ENCODE measurements at regions not wholly inside any gene's neighbourhood (a gene's known extent, or its start where the extent isn't known, plus 50 kb on each side); places are given as distances from the start of the nearest gene placed in this dataset.

DNA sequence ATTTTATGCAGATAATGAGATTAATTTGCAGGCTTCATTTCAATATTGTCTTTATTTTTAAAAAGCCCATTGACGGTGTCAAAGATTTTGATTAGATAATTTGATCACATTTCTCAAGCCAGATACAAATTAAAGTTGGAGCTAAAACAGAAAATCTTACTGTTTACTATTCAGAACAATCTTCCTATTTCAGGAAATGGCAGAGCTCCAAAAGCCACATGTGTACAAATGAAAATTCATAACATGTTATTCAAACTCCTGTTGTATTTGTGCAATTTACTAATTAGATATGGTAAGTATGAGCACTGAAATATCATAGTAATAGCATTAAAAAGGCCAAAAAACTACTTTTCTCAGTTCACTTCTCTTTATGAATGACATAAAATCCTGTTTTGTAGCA lies 682.9 kb downstream of the KCNJ3 start (continued):
- TF ChIP-seq, protein P1, sequence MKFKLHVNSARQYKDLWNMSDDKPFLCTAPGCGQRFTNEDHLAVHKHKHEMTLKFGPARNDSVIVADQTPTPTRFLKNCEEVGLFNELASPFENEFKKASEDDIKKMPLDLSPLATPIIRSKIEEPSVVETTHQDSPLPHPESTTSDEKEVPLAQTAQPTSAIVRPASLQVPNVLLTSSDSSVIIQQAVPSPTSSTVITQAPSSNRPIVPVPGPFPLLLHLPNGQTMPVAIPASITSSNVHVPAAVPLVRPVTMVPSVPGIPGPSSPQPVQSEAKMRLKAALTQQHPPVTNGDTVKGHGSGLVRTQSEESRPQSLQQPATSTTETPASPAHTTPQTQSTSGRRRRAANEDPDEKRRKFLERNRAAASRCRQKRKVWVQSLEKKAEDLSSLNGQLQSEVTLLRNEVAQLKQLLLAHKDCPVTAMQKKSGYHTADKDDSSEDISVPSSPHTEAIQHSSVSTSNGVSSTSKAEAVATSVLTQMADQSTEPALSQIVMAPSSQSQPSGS (CRISPR knock-in tag; IDR thresholded peaks at IDR 0.05; ENCODE audit: borderline replicate concordance, low read depth) = no peak
- TF ChIP-seq CBFB (CRISPR knock-in tag; IDR thresholded peaks at IDR 0.05; ENCODE audit: low read depth) = no peak
- TF ChIP-seq, protein P2, sequence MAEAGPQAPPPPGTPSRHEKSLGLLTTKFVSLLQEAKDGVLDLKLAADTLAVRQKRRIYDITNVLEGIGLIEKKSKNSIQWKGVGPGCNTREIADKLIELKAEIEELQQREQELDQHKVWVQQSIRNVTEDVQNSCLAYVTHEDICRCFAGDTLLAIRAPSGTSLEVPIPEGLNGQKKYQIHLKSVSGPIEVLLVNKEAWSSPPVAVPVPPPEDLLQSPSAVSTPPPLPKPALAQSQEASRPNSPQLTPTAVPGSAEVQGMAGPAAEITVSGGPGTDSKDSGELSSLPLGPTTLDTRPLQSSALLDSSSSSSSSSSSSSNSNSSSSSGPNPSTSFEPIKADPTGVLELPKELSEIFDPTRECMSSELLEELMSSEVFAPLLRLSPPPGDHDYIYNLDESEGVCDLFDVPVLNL (CRISPR knock-in tag; IDR thresholded peaks at IDR 0.05; ENCODE audit: borderline replicate concordance, low read depth) = no peak
- TF ChIP-seq, protein P3, sequence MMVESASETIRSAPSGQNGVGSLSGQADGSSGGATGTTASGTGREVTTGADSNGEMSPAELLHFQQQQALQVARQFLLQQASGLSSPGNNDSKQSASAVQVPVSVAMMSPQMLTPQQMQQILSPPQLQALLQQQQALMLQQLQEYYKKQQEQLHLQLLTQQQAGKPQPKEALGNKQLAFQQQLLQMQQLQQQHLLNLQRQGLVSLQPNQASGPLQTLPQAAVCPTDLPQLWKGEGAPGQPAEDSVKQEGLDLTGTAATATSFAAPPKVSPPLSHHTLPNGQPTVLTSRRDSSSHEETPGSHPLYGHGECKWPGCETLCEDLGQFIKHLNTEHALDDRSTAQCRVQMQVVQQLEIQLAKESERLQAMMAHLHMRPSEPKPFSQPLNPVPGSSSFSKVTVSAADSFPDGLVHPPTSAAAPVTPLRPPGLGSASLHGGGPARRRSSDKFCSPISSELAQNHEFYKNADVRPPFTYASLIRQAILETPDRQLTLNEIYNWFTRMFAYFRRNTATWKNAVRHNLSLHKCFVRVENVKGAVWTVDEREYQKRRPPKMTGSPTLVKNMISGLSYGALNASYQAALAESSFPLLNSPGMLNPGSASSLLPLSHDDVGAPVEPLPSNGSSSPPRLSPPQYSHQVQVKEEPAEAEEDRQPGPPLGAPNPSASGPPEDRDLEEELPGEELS (CRISPR knock-in tag; IDR thresholded peaks at IDR 0.05) = no peak
- TF ChIP-seq, protein P4, sequence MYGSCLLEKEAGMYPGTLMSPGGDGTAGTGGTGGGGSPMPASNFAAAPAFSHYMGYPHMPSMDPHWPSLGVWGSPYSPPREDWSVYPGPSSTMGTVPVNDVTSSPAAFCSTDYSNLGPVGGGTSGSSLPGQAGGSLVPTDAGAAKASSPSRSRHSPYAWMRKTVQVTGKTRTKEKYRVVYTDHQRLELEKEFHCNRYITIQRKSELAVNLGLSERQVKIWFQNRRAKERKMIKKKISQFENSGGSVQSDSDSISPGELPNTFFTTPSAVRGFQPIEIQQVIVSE (CRISPR knock-in tag; IDR thresholded peaks at IDR 0.05; ENCODE audit: borderline replicate concordance) = no peak
- no peak for TF ChIP-seq ZNF219 (CRISPR knock-in tag; IDR thresholded peaks at IDR 0.05; ENCODE audit: borderline replicate concordance)

DNA sequence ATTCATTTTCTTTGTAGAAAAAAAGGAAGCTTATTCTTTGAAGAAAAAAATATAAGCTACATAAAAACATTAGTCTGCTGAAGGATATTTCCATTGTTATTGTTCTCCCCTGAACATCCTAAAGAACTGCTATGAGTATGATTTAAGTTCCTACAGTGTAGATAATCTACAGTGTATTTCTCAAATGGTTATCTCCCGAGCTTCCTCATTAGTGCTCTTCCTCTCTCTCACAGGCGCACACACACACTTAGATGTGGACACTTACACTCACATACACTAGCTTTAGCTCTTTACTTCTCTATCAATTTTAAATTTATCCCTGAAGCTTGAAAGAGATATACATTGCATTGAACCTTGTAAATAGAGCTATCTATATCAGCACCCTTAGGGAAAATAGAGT lies 681.0 kb downstream of the KCNJ3 start:
- DNase-seq (ENCODE audit: low spot score) = no peak
- POLR2A ChIA-PET = no interaction called here
- Mint-ChIP-seq H3K36me3 (no peaks in the 10 kb centered on the region), H3K9me3 (no peaks in the 10 kb centered on the region), H3K4me1 (no peaks in the 10 kb centered on the region), H3K27ac (no peak overlapping the region), H3K27me3 (ENCODE audit: low read depth) (no peaks in the 10 kb centered on the region), H3K4me3 (no peak overlapping the region)
- no peak for ATAC-seq
- CTCF ChIA-PET = interaction anchor here (1.4 kb wide), 1 partner anchor 436 kb away, joined by 5 read pairs; no protein-coding TSS in a partner anchor
- TF ChIP-seq, protein P5, sequence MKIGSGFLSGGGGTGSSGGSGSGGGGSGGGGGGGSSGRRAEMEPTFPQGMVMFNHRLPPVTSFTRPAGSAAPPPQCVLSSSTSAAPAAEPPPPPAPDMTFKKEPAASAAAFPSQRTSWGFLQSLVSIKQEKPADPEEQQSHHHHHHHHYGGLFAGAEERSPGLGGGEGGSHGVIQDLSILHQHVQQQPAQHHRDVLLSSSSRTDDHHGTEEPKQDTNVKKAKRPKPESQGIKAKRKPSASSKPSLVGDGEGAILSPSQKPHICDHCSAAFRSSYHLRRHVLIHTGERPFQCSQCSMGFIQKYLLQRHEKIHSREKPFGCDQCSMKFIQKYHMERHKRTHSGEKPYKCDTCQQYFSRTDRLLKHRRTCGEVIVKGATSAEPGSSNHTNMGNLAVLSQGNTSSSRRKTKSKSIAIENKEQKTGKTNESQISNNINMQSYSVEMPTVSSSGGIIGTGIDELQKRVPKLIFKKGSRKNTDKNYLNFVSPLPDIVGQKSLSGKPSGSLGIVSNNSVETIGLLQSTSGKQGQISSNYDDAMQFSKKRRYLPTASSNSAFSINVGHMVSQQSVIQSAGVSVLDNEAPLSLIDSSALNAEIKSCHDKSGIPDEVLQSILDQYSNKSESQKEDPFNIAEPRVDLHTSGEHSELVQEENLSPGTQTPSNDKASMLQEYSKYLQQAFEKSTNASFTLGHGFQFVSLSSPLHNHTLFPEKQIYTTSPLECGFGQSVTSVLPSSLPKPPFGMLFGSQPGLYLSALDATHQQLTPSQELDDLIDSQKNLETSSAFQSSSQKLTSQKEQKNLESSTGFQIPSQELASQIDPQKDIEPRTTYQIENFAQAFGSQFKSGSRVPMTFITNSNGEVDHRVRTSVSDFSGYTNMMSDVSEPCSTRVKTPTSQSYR (CRISPR knock-in tag; IDR thresholded peaks at IDR 0.05) = no peak
- no peak for TF ChIP-seq ZNF671 (CRISPR knock-in tag; IDR thresholded peaks at IDR 0.05)
- TF ChIP-seq, protein P6, sequence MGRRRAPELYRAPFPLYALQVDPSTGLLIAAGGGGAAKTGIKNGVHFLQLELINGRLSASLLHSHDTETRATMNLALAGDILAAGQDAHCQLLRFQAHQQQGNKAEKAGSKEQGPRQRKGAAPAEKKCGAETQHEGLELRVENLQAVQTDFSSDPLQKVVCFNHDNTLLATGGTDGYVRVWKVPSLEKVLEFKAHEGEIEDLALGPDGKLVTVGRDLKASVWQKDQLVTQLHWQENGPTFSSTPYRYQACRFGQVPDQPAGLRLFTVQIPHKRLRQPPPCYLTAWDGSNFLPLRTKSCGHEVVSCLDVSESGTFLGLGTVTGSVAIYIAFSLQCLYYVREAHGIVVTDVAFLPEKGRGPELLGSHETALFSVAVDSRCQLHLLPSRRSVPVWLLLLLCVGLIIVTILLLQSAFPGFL (CRISPR knock-in tag; IDR thresholded peaks at IDR 0.05; ENCODE audit: borderline replicate concordance) = no peak
- TF ChIP-seq, protein P7, sequence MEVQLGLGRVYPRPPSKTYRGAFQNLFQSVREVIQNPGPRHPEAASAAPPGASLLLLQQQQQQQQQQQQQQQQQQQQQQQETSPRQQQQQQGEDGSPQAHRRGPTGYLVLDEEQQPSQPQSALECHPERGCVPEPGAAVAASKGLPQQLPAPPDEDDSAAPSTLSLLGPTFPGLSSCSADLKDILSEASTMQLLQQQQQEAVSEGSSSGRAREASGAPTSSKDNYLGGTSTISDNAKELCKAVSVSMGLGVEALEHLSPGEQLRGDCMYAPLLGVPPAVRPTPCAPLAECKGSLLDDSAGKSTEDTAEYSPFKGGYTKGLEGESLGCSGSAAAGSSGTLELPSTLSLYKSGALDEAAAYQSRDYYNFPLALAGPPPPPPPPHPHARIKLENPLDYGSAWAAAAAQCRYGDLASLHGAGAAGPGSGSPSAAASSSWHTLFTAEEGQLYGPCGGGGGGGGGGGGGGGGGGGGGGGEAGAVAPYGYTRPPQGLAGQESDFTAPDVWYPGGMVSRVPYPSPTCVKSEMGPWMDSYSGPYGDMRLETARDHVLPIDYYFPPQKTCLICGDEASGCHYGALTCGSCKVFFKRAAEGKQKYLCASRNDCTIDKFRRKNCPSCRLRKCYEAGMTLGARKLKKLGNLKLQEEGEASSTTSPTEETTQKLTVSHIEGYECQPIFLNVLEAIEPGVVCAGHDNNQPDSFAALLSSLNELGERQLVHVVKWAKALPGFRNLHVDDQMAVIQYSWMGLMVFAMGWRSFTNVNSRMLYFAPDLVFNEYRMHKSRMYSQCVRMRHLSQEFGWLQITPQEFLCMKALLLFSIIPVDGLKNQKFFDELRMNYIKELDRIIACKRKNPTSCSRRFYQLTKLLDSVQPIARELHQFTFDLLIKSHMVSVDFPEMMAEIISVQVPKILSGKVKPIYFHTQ (CRISPR knock-in tag; IDR thresholded peaks at IDR 0.05) = no peak
- TF ChIP-seq ZBTB21 (CRISPR knock-in tag; IDR thresholded peaks at IDR 0.05; ENCODE audit: borderline replicate concordance) = no peak
- TF ChIP-seq, protein P8, sequence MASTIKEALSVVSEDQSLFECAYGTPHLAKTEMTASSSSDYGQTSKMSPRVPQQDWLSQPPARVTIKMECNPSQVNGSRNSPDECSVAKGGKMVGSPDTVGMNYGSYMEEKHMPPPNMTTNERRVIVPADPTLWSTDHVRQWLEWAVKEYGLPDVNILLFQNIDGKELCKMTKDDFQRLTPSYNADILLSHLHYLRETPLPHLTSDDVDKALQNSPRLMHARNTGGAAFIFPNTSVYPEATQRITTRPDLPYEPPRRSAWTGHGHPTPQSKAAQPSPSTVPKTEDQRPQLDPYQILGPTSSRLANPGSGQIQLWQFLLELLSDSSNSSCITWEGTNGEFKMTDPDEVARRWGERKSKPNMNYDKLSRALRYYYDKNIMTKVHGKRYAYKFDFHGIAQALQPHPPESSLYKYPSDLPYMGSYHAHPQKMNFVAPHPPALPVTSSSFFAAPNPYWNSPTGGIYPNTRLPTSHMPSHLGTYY (CRISPR knock-in tag; IDR thresholded peaks at IDR 0.05) = no peak
- no peak for TF ChIP-seq NFATC4 (CRISPR knock-in tag; IDR thresholded peaks at IDR 0.05)
- TF ChIP-seq OVOL2 (CRISPR knock-in tag; IDR thresholded peaks at IDR 0.05; ENCODE audit: borderline replicate concordance) = no peak
- no peak for TF ChIP-seq GTF2I (CRISPR knock-in tag; conservative IDR thresholded peaks at IDR 0.05)
- no peak for TF ChIP-seq SP1 (CRISPR knock-in tag; conservative IDR thresholded peaks at IDR 0.05)
- TF ChIP-seq, protein P9, sequence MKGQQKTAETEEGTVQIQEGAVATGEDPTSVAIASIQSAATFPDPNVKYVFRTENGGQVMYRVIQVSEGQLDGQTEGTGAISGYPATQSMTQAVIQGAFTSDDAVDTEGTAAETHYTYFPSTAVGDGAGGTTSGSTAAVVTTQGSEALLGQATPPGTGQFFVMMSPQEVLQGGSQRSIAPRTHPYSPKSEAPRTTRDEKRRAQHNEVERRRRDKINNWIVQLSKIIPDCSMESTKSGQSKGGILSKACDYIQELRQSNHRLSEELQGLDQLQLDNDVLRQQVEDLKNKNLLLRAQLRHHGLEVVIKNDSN (CRISPR knock-in tag; IDR thresholded peaks at IDR 0.05) = no peak
- TF ChIP-seq JAZF1 (CRISPR knock-in tag; IDR thresholded peaks at IDR 0.05) = no peak
- no peak for TF ChIP-seq TP53 (CRISPR knock-in tag; IDR thresholded peaks at IDR 0.05)
